HepG2 (cell line): ENCODE measurements at regions not wholly inside any gene's neighbourhood (a gene's known extent, or its start where the extent isn't known, plus 50 kb on each side); places are given as distances from the start of the nearest gene placed in this dataset.

ENCODE experiments used
- ATAC-seq: fragments of 200-7000 bp; cut with Tn5 transposase; 3 replicates; pipeline ENCODE4 v1.9.1; 2020; ENCODE audit warnings: mild to moderate bottlenecking, moderate library complexity
- BruUV-seq: library from RNA; stranded (reverse); fragments of 400-500 nt; replicated peaks from 2 replicates; lab custom pipeline; 2021; lab: Mats Ljungman, UMichigan
- CTCF ChIA-PET: fragments of 300-600 bp; formaldehyde crosslinking; extraction: SDS; loops from one replicate; lab custom pipeline; 2021; ENCODE audit warnings: low total read pairs, inconsistent platforms, low intra/inter-chr PET ratio; lab: Yijun Ruan, JAX
- POLR2A ChIA-PET: fragments of 350-600 bp; sonication (Branson Sonifier 250); formaldehyde crosslinking; loops from one replicate; lab custom pipeline; 2020; ENCODE audit warnings: antibody characterized with exemption, inconsistent platforms; lab: Yijun Ruan, JAX
- DNase-seq: peaks from one replicate; pipeline ENCODE4 v3.0.0-alpha.2; 2015; ENCODE audit warnings: low spot score
- FAIRE-seq: peaks from 3 replicates; lab custom pipeline; 2011; peaks lifted over from hg19 to GRCh38; lab: Jason Lieb, UNC
- H2AFZ ChIP-seq: one replicate; pipeline ENCODE4 v1.6.1; 2011; ENCODE audit warnings: low read length, inconsistent platforms
- H3K27ac ChIP-seq: fragments of 300-600 bp; 3 replicates; pipeline ENCODE4 v1.8.0; 2011; ENCODE audit warnings: mixed run types, mild to moderate bottlenecking, mixed read lengths, low read length, inconsistent platforms; ENCODE audit not compliant: insufficient read depth; ENCODE audit errors: extremely low read length
- H3K27me3 ChIP-seq, 2 experiments: fragments of 200-600 bp in 1 of 2; 2 replicates in 1 of 2; 3 replicates in 1 of 2; pipeline versions ENCODE4 v1.6.0 to v1.8.0; 2011; ENCODE audit warnings: low read length in 2 of 2, mild to moderate bottlenecking in 2 of 2, moderate library complexity in 2 of 2, inconsistent platforms in 1 of 2; ENCODE audit not compliant: insufficient read depth in 2 of 2, control insufficient read depth in 1 of 2
- H3K36me3 ChIP-seq, 2 experiments: fragments of 200-600 bp in 1 of 2; replicated peaks in 1 of 2; 2 replicates in 1 of 2; 3 replicates in 1 of 2; pipeline versions ENCODE4 v1.5.1 to v1.8.0; 2011; ENCODE audit warnings: low read length in 2 of 2, inconsistent platforms in 1 of 2; ENCODE audit not compliant: insufficient read depth in 2 of 2, control insufficient read depth in 1 of 2
- H3K4me1 ChIP-seq: 2 replicates; pipeline ENCODE4 v1.5.1; 2012; ENCODE audit warnings: low read length, inconsistent platforms; ENCODE audit not compliant: insufficient read depth
- H3K4me2 ChIP-seq: 2 replicates; pipeline ENCODE4 v1.6.0; 2011; ENCODE audit warnings: low read depth, low read length, inconsistent platforms
- H3K4me3 ChIP-seq, 3 experiments: fragments of 200-600 bp in 1 of 3; sonication (generic), shearing (Covaris generic) in 1 of 3; replicated peaks in 1 of 3; 2 replicates each; pipeline ENCODE4 v1.5.1; 2011 to 2016; ENCODE audit warnings: low read length in 3 of 3, inconsistent platforms in 2 of 3, low read depth in 2 of 3, mild to moderate bottlenecking in 2 of 3, control low read depth in 1 of 3, mixed read lengths in 1 of 3; ENCODE audit not compliant: insufficient read depth in 1 of 3
- H3K79me2 ChIP-seq: one replicate; pipeline ENCODE4 v1.6.1; 2011; ENCODE audit warnings: low read length, inconsistent platforms; ENCODE audit not compliant: insufficient read depth
- H3K9ac ChIP-seq: 2 replicates; pipeline ENCODE4 v1.6.0; 2011; ENCODE audit warnings: mild to moderate bottlenecking, low read depth, low read length, inconsistent platforms; ENCODE audit not compliant: insufficient read depth
- H3K9me3 ChIP-seq: 2 replicates; pipeline ENCODE4 v1.5.1; 2012; ENCODE audit warnings: mild to moderate bottlenecking, low read length
- H4K20me1 ChIP-seq: 2 replicates; pipeline ENCODE4 v1.6.0; 2011; ENCODE audit warnings: inconsistent platforms, mild to moderate bottlenecking, low read length, moderate library complexity; ENCODE audit not compliant: insufficient read depth
- GLI4 ChIP-seq: sonication (generic); formaldehyde crosslinking; IDR thresholded peaks from 2 replicates; pipeline ENCODE4 v1.5.1; 2020; ENCODE audit warnings: missing genetic modification reagents, mild to moderate bottlenecking, moderate library complexity, borderline replicate concordance
- HMG20B ChIP-seq: conservative IDR thresholded peaks from 2 replicates; pipeline ENCODE4 v1.6.1; 2016; ENCODE audit warnings: missing genetic modification reagents, missing compliant biosample characterization
- PAWR ChIP-seq: sonication (generic); formaldehyde crosslinking; IDR thresholded peaks from 2 replicates; pipeline ENCODE4 v1.4.0; 2020; ENCODE audit warnings: missing genetic modification reagents, mild to moderate bottlenecking, borderline replicate concordance
- REPIN1 ChIP-seq: sonication (generic); formaldehyde crosslinking; IDR thresholded peaks from 2 replicates; pipeline ENCODE4 v1.8.0; 2022; ENCODE audit warnings: missing genetic modification reagents, low read depth, mild to moderate bottlenecking, borderline replicate concordance
- YEATS4 ChIP-seq: sonication (generic); formaldehyde crosslinking; IDR thresholded peaks from 2 replicates; pipeline ENCODE4 v1.4.0; 2020; ENCODE audit warnings: missing genetic modification reagents, borderline replicate concordance
- ZBTB21 ChIP-seq: sonication (generic); formaldehyde crosslinking; IDR thresholded peaks from 2 replicates; pipeline ENCODE4 v1.4.0; 2020; ENCODE audit warnings: missing genetic modification reagents
- ZFY ChIP-seq: sonication (generic); formaldehyde crosslinking; IDR thresholded peaks from 2 replicates; pipeline ENCODE4 v1.4.0; 2020; ENCODE audit warnings: missing genetic modification reagents
- ZNF510 ChIP-seq: sonication (generic); formaldehyde crosslinking; IDR thresholded peaks from 2 replicates; pipeline ENCODE4 v1.4.0; 2020; ENCODE audit warnings: low read depth, mild to moderate bottlenecking, missing genetic modification reagents
- ZNF788 ChIP-seq: sonication (generic); formaldehyde crosslinking; IDR thresholded peaks from 2 replicates; pipeline ENCODE4 v1.5.0; 2020; ENCODE audit warnings: mild to moderate bottlenecking, missing genetic modification reagents, borderline replicate concordance
- ZNF792 ChIP-seq: IDR thresholded peaks from 2 replicates; pipeline ENCODE4 v1.6.1; 2016
- ZZZ3 ChIP-seq: sonication (generic); formaldehyde crosslinking; IDR thresholded peaks from 2 replicates; pipeline ENCODE4 v1.4.0; 2020; ENCODE audit warnings: missing genetic modification reagents, mild to moderate bottlenecking, borderline replicate concordance
- whole genome bisulfite sequencing: methylation state at CpG from one replicate; pipeline ENCODE4 v1.1.6; 2017; ENCODE audit warnings: low lambda C conversion rate; 5-methylcytosine and 5-hydroxymethylcytosine counted together
- in situ Hi-C: cut with HindIII; loops from 2 replicates; pipeline ENCODE4 v1.10.0; 2017; ENCODE audit warnings: low pct_unique_long_range_greater_than_20kb; ENCODE audit not compliant: extremely low pct_ligation_motif_present
- intact Hi-C: fragments of 100-400 bp; cut with micrococcal nuclease; formaldehyde crosslinking; loops from one replicate; pipeline ENCODE4 v1.10.0; 2022; ENCODE audit not compliant: unreplicated experiment

GRCh38 chr3:107933450-107933849 lies 157.4 kb downstream of the CD47 start:
- Histone ChIP-seq H3K36me3 (no peaks in the 10 kb centered on the region), H2AFZ (no peak overlapping the region)
- TF ChIP-seq GLI4 (CRISPR knock-in tag) (no peak), ZFY (CRISPR knock-in tag) (no peak), HMG20B (CRISPR knock-in tag) (no peak), YEATS4 (CRISPR knock-in tag) (no peak), ZNF792 (CRISPR knock-in tag) (no peak), ZBTB21 (CRISPR knock-in tag) (no peak), PAWR (CRISPR knock-in tag) (no peak), ZZZ3 (no peak), REPIN1 (CRISPR knock-in tag) (no peak)
- TF ChIP-seq, all 625 proteins: peak for 0
- Histone ChIP-seq H3K4me1 (no peaks in the 10 kb centered on the region), H3K9ac (no peak overlapping the region), H3K27me3 (peaks cover 0 to 3% of the 10 kb centered on the region in 2 experiments; a peak in 2 of 5 replicates), H3K27ac (no peak overlapping the region), H3K9me3 (no peaks in the 10 kb centered on the region), H3K79me2 (no peaks in the 10 kb centered on the region), H3K4me3 (no peak overlapping the region), H4K20me1 (no peaks in the 10 kb centered on the region), H3K4me2 (no peak overlapping the region)
- DNase-seq (no peak), ATAC-seq (no peak), FAIRE-seq (no peak)
- ChIA-PET CTCF (no interaction called here), POLR2A (no interaction called here)
- no TSS peak for BruUV-seq
- intact Hi-C loops (no loop called here), in situ Hi-C loops (loop anchor here (10.0 kb wide), 1 partner anchor 471 kb away; no protein-coding TSS in a partner anchor)
- 0% methylated on average over 2 of the region's 2 CpGs for WGBS

DNA sequence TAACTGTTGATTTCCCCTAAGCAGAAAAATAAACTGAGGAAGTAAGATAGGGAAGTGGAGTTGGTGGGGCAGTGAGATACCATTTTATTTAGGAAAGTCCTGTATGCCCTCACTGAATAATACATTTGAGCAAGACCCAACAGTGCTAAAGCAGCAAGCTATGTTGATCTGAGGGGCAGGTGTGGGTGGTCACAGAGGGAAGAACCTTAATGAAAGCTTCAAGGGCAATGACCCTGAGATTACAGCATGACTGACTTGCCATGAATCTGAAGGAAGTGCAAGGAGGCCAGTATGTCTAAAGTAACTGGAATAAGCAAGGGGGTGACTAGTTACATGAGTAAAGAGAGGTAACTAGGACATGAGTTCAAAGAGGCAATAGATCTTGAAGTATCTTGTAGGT lies 159.5 kb downstream of the CD47 start:
- Histone ChIP-seq H3K36me3 (no peaks in the 10 kb centered on the region), H3K4me2 (no peak overlapping the region), H2AFZ (no peak overlapping the region), H4K20me1 (no peaks in the 10 kb centered on the region), H3K79me2 (no peaks in the 10 kb centered on the region), H3K4me1 (peaks cover 6% of the 10 kb centered on the region; the same call in 1 of the 2 replicates), H3K9me3 (no peaks in the 10 kb centered on the region), H3K4me3 (no peak overlapping the region), H3K27me3 (peaks cover 2 to 14% of the 10 kb centered on the region in 2 experiments; a peak in 3 of 5 replicates), H3K27ac (no peak overlapping the region), H3K9ac (no peak overlapping the region)
- intact Hi-C loops (no loop called here), in situ Hi-C loops (loop anchor here (10.0 kb wide), 1 partner anchor 473 kb away; no protein-coding TSS in a partner anchor)
- POLR2A ChIA-PET: no interaction called here
- BruUV-seq: no TSS peak
- TF ChIP-seq ZNF788 (CRISPR knock-in tag): no peak
- no peak for TF ChIP-seq ZNF510 (CRISPR knock-in tag)
- FAIRE-seq (no peak), DNase-seq (no peak), ATAC-seq (no peak)
- CTCF ChIA-PET: interaction anchor here (0.6 kb wide), 1 partner anchor 153 kb away, joined by 3 read pairs; no protein-coding TSS in a partner anchor
